ENCODE measurements at regions not wholly inside any gene's neighbourhood (a gene's known extent, or its start where the extent isn't known, plus 50 kb on each side); places are given as distances from the start of the nearest gene placed in this dataset.

DNA sequence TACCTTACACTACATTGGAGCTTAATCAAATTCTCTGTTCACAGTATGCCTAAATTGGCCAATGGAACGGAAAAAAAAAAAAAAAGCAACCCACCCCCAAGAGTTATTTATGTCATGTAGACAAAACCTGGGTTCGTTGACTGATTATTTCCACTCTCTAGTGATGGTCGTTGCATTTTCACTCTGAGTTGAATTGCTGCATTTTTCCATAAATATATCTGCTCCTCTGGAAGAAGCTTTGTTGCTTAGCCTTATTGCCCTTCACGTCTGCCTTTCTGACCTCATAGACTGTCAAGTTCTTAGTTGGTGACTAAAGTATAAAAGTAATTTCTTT, 90.2 kb upstream of the RUNX1 start:
- TF ChIP-seq POLR2A (IDR thresholded peaks at IDR 0.05; ENCODE audit: low read length), result no peak
- TF ChIP-seq GATA1 (IDR thresholded peaks at IDR 0.05; ENCODE audit: low read depth, low read length), result no peak

Measured in erythroblast (primary cell).